Stomach (tissue), 8 donors: ENCODE measurements at regions not wholly inside any gene's neighbourhood (a gene's known extent, or its start where the extent isn't known, plus 50 kb on each side); places are given as distances from the start of the nearest gene placed in this dataset.
A peak's percentile ranks its signal among the peaks of the same experiment; 100 is the strongest.

Experiments
- DNase-seq, 2 donors: peaks; one replicate each; pipeline versions ENCODE4 v3.0.0 to v3.0.0-alpha.2; 2013 to 2019
- H3K27ac ChIP-seq, 5 donors: fragments of 200-600 bp in 4 of 5; sonication (generic) in 4 of 5; one replicate each; pipeline ENCODE4 v1.5.1; 2013 to 2019; ENCODE audit warnings: mild to moderate bottlenecking in 1 of 5, moderate library complexity in 1 of 5
- H3K27me3 ChIP-seq, 3 donors: fragments of 200-600 bp; sonication (generic); one replicate each; pipeline ENCODE4 v1.5.1; 2017 to 2019; ENCODE audit warnings: mixed run types in 1 of 3
- H3K36me3 ChIP-seq, 4 donors: fragments of 200-600 bp; sonication (generic); 1 replicate in 3 of 4; 2 replicates in 1 of 4; pipeline ENCODE4 v1.5.1; 2016 to 2019
- H3K4me1 ChIP-seq, 4 donors: fragments of 200-600 bp; sonication (generic); one replicate each; pipeline ENCODE4 v1.5.1; 2016 to 2019
- H3K4me3 ChIP-seq, 4 donors: fragments of 200-600 bp; sonication (generic) in 3 of 4; one replicate each; pipeline ENCODE4 v1.5.1; 2016 to 2019; ENCODE audit warnings: mild to moderate bottlenecking in 1 of 4
- H3K9me3 ChIP-seq, 4 donors: fragments of 200-600 bp; sonication (generic); one replicate each; pipeline ENCODE4 v1.5.1; 2016 to 2019
- CTCF ChIP-seq, 7 experiments: fragments of 450-650 bp in 4 of 7; fragments of 200-600 bp in 3 of 7; sonication (generic) in 3 of 7; IDR thresholded peaks; one replicate each; pipeline ENCODE4 v1.5.1; 2016 to 2019; ENCODE audit warnings: antibody characterized with exemption in 7 of 7, control low read depth in 2 of 7, mild to moderate bottlenecking in 1 of 7
- EP300 ChIP-seq: sonication (generic); formaldehyde crosslinking; IDR thresholded peaks from one replicate; pipeline ENCODE4 v1.6.1; 2017; ENCODE audit warnings: antibody characterized with exemption
- POLR2A ChIP-seq, 4 donors: fragments of 450-650 bp; IDR thresholded peaks; one replicate each; pipeline ENCODE4 v1.6.1; 2016; ENCODE audit warnings: antibody characterized with exemption in 4 of 4, control low read depth in 2 of 4, mild to moderate bottlenecking in 1 of 4, moderate library complexity in 1 of 4
- POLR2AphosphoS5 ChIP-seq, 3 donors: sonication (generic); formaldehyde crosslinking; IDR thresholded peaks; one replicate each; pipeline ENCODE4 v1.6.1; 2016; ENCODE audit warnings: antibody characterized with exemption in 3 of 3
- WGBS, 5 donors: extraction: QIAGEN DNeasy Blood & Tissue Kit in 3 of 5; methylation state at CpG; one replicate each; pipeline versions ENCODE4 v1.1.5 to v1.1.7; 2013 to 2018; 5-methylcytosine and 5-hydroxymethylcytosine counted together
- intact Hi-C: fragments of 100-400 bp; cut with DNase I; formaldehyde crosslinking; loops from one replicate; pipeline ENCODE4 v1.15.1; 2023; ENCODE audit warnings: low total_unique reads
- donor health status: healthy with polysubstance abuse.
- donor health status: Bipolar disorder and iron deficiency.
- donor health status: healthy.

DNA sequence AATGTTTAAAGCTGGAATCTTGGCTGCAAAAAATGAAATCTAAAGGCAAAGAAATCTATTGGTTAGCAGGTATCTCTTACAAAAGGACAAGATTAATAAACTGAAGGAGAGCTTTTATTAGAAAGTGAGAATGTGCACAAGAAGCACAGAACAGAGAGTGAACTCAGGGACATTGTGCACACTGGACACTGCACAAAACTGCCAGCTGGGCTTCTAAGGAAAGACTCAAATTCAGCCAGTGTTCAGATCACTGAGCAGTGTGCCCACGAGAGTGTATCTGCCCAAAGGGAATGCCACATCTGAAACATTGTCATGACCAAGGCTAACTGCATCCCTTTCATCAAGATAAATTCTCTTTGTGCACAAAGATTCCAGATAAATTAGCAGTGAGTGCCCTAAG lies 129.7 kb upstream of the KCNH7 start:
- Histone ChIP-seq H3K27ac (no peak overlapping the region), H3K27me3 (no peaks in the 10 kb centered on the region), H3K4me3 (no peak overlapping the region), H3K4me1 (no peaks in the 10 kb centered on the region), H3K36me3 (no peaks in the 10 kb centered on the region), H3K9me3 (no peaks in the 10 kb centered on the region)
- TF ChIP-seq EP300 (no peak), POLR2AphosphoS5 (IDR thresholded peaks at IDR 0.05) (no peak), CTCF (IDR thresholded peaks at IDR 0.05) (no peak), POLR2A (IDR thresholded peaks at IDR 0.05) (no peak)
- WGBS, 5 donors: 0 to 3% (median 0%) methylated on average over 1 of the region's 1 CpG
- DNase-seq: no peak
- intact Hi-C loops: no loop called here

GRCh38 chr2:162967811-162968210 lies 129.2 kb upstream of the KCNH7 start:
- DNase-seq: no peak
- intact Hi-C loops: no loop called here
- no peak for TF ChIP-seq POLR2A (IDR thresholded peaks at IDR 0.05)
- no peak for TF ChIP-seq CTCF (IDR thresholded peaks at IDR 0.05)
- no peak for TF ChIP-seq POLR2AphosphoS5 (IDR thresholded peaks at IDR 0.05)
- TF ChIP-seq EP300: no peak
- Histone ChIP-seq H3K4me1 (no peaks in the 10 kb centered on the region), H3K27ac (no peak overlapping the region), H3K27me3 (no peaks in the 10 kb centered on the region), H3K9me3 (no peaks in the 10 kb centered on the region), H3K4me3 (no peak overlapping the region), H3K36me3 (no peaks in the 10 kb centered on the region)
- WGBS, 5 donors: 67 to 81% (median 71%) methylated on average over 1 of the region's 1 CpG

DNA sequence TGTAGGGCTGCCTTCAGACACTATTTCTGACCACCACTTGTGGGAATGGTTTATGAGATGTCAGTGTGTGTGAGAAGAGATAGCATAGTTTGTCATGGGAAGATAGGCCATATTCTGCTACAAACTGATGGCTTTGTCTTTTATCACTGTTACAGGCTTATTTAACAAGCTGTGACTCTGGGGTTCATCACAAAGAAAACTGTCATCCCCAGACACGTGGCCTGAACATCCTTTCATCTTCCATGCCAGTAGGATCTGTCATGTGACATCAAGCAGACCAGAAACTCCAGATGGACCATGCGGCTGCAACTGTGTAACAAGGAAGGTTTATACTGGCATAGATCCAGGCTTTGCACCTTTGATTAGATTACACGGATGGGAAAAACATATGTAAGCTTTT lies 128.6 kb upstream of the KCNH7 start:
- 13 to 31% (median 19%) methylated on average over 3 of the region's 3 CpGs for WGBS, 5 donors
- Histone ChIP-seq H3K36me3 (no peaks in the 10 kb centered on the region), H3K27ac (no peak overlapping the region), H3K27me3 (no peaks in the 10 kb centered on the region), H3K4me3 (no peak overlapping the region), H3K4me1 (no peaks in the 10 kb centered on the region), H3K9me3 (no peaks in the 10 kb centered on the region)
- intact Hi-C loops: no loop called here
- TF ChIP-seq POLR2AphosphoS5 (IDR thresholded peaks at IDR 0.05): no peak
- no peak for TF ChIP-seq POLR2A (IDR thresholded peaks at IDR 0.05)
- TF ChIP-seq EP300: no peak
- TF ChIP-seq CTCF (IDR thresholded peaks at IDR 0.05): no peak
- DNase-seq: peak in 1 of 2 donors; percentile 6

- TF ChIP-seq EP300 (no peak), CTCF (IDR thresholded peaks at IDR 0.05) (no peak), POLR2A (IDR thresholded peaks at IDR 0.05) (no peak), POLR2AphosphoS5 (IDR thresholded peaks at IDR 0.05) (no peak)
- intact Hi-C loops: no loop called here
- H3K27me3 ChIP-seq: no peaks in the 10 kb centered on the region
- no peak for DNase-seq
- H3K27ac ChIP-seq: no peak overlapping the region
- peaks cover 0 to 7% (median 5%) of the 10 kb centered on the region in 4 donors for H3K9me3 ChIP-seq
- WGBS, 5 donors: 69 to 76% (median 73%) methylated on average over 5 of the region's 5 CpGs
- no peaks in the 10 kb centered on the region for H3K4me1 ChIP-seq
- no peak overlapping the region for H3K4me3 ChIP-seq
- no peaks in the 10 kb centered on the region for H3K36me3 ChIP-seq
These were observed 126.6 kb upstream of the KCNH7 start for GRCh38 chr2:162965191-162965590.
